ENCODE measurements at regions not wholly inside any gene's neighbourhood (a gene's known extent, or its start where the extent isn't known, plus 50 kb on each side); places are given as distances from the start of the nearest gene placed in this dataset.

GRCh38 chr2:205882806-205883425 is 200.6 kb downstream of the NRP2 start:
- Histone ChIP-seq H3K9me3 (ENCODE audit: control insufficient read depth, insufficient read depth, low read depth, low read length) (no peaks in the 10 kb centered on the region), H3K9ac (ENCODE audit: low read length) (no peak overlapping the region), H3K36me3 (ENCODE audit: control insufficient read depth, insufficient read depth, low read length) (no peaks in the 10 kb centered on the region), H3K27me3 (ENCODE audit: control insufficient read depth, insufficient read depth, low read length) (no peaks in the 10 kb centered on the region), H3K27ac (ENCODE audit: low read depth, low read length) (no peak overlapping the region), H3K4me3 (ENCODE audit: low read depth, low read length) (no peak overlapping the region), H3K4me1 (ENCODE audit: control insufficient read depth, insufficient read depth, low read length) (peaks cover 9% of the 10 kb centered on the region)

- Histone ChIP-seq H3K9me3 (ENCODE audit: control insufficient read depth, insufficient read depth, low read depth, low read length) (no peaks in the 10 kb centered on the region), H3K9ac (ENCODE audit: low read length) (no peak overlapping the region), H3K4me1 (ENCODE audit: control insufficient read depth, insufficient read depth, low read length) (peaks cover 9% of the 10 kb centered on the region), H3K4me3 (ENCODE audit: low read depth, low read length) (no peak overlapping the region), H3K27ac (ENCODE audit: low read depth, low read length) (no peak overlapping the region), H3K27me3 (ENCODE audit: control insufficient read depth, insufficient read depth, low read length) (no peaks in the 10 kb centered on the region), H3K36me3 (ENCODE audit: control insufficient read depth, insufficient read depth, low read length) (no peaks in the 10 kb centered on the region)
These were observed 197.7 kb downstream of the NRP2 start for GRCh38 chr2:205880048-205880447.

GRCh38 chr2:205878999-205879762 is 196.9 kb downstream of the NRP2 start:
- H3K27me3 ChIP-seq (ENCODE audit: control insufficient read depth, insufficient read depth, low read length) = no peaks in the 10 kb centered on the region
- no peak overlapping the region for H3K4me3 ChIP-seq (ENCODE audit: low read depth, low read length)
- H3K27ac ChIP-seq (ENCODE audit: low read depth, low read length) = no peak overlapping the region
- H3K36me3 ChIP-seq (ENCODE audit: control insufficient read depth, insufficient read depth, low read length) = no peaks in the 10 kb centered on the region
- H3K9me3 ChIP-seq (ENCODE audit: control insufficient read depth, insufficient read depth, low read depth, low read length) = no peaks in the 10 kb centered on the region
- H3K4me1 ChIP-seq (ENCODE audit: control insufficient read depth, insufficient read depth, low read length) = peaks cover 9% of the 10 kb centered on the region
- H3K9ac ChIP-seq (ENCODE audit: low read length) = no peak overlapping the region

- H3K36me3 ChIP-seq (ENCODE audit: control insufficient read depth, insufficient read depth, low read length) = no peaks in the 10 kb centered on the region
- no peaks in the 10 kb centered on the region for H3K9me3 ChIP-seq (ENCODE audit: control insufficient read depth, insufficient read depth, low read depth, low read length)
- no peak overlapping the region for H3K9ac ChIP-seq (ENCODE audit: low read length)
- H3K27me3 ChIP-seq (ENCODE audit: control insufficient read depth, insufficient read depth, low read length) = no peaks in the 10 kb centered on the region
- H3K27ac ChIP-seq (ENCODE audit: low read depth, low read length) = no peak overlapping the region
- no peak overlapping the region for H3K4me3 ChIP-seq (ENCODE audit: low read depth, low read length)
- 0 out of 2 replicates have a peak, but pooled peaks cover under 1% of the 10 kb centered on the region for H3K4me1 ChIP-seq (ENCODE audit: control insufficient read depth, insufficient read depth, low read length)
These were observed 195.2 kb downstream of the NRP2 start for GRCh38 chr2:205877496-205877895.

- no peaks in the 10 kb centered on the region for H3K27me3 ChIP-seq (ENCODE audit: control insufficient read depth, insufficient read depth, low read length)
- H3K4me1 ChIP-seq (ENCODE audit: control insufficient read depth, insufficient read depth, low read length) = no peaks in the 10 kb centered on the region
- no peaks in the 10 kb centered on the region for H3K36me3 ChIP-seq (ENCODE audit: control insufficient read depth, insufficient read depth, low read length)
These were observed 193.8 kb downstream of the NRP2 start for GRCh38 chr2:205876127-205876526.

GRCh38 chr2:205872716-205873115 is 190.4 kb downstream of the NRP2 start:
- no peaks in the 10 kb centered on the region for H3K27me3 ChIP-seq (ENCODE audit: control insufficient read depth, insufficient read depth, low read length)
- H3K27ac ChIP-seq (ENCODE audit: low read depth, low read length) = no peak overlapping the region
- no peak overlapping the region for H3K9ac ChIP-seq (ENCODE audit: low read length)
- H3K9me3 ChIP-seq (ENCODE audit: control insufficient read depth, insufficient read depth, low read depth, low read length) = no peaks in the 10 kb centered on the region
- no peaks in the 10 kb centered on the region for H3K4me1 ChIP-seq (ENCODE audit: control insufficient read depth, insufficient read depth, low read length)
- no peak overlapping the region for H3K4me3 ChIP-seq (ENCODE audit: low read depth, low read length)
- H3K36me3 ChIP-seq (ENCODE audit: control insufficient read depth, insufficient read depth, low read length) = no peaks in the 10 kb centered on the region

More at GRCh38 chr2:205876127-205876526, 193.8 kb downstream of the NRP2 start:
- H3K9me3 ChIP-seq (ENCODE audit: control insufficient read depth, insufficient read depth, low read depth, low read length) = no peaks in the 10 kb centered on the region
- H3K9ac ChIP-seq (ENCODE audit: low read length) = no peak overlapping the region
- no peak overlapping the region for H3K4me3 ChIP-seq (ENCODE audit: low read depth, low read length)
- H3K27ac ChIP-seq (ENCODE audit: low read depth, low read length) = no peak overlapping the region

- Histone ChIP-seq H3K4me3 (ENCODE audit: low read depth, low read length) (no peak overlapping the region), H3K27me3 (ENCODE audit: control insufficient read depth, insufficient read depth, low read length) (no peaks in the 10 kb centered on the region), H3K36me3 (ENCODE audit: control insufficient read depth, insufficient read depth, low read length) (no peaks in the 10 kb centered on the region), H3K4me1 (ENCODE audit: control insufficient read depth, insufficient read depth, low read length) (no peaks in the 10 kb centered on the region), H3K27ac (ENCODE audit: low read depth, low read length) (no peak overlapping the region), H3K9ac (ENCODE audit: low read length) (no peak overlapping the region), H3K9me3 (ENCODE audit: control insufficient read depth, insufficient read depth, low read depth, low read length) (no peaks in the 10 kb centered on the region)
These were observed 187.1 kb downstream of the NRP2 start for GRCh38 chr2:205869439-205869838.

GRCh38 chr2:205868773-205869333 is 186.6 kb downstream of the NRP2 start:
- no peaks in the 10 kb centered on the region for H3K4me1 ChIP-seq (ENCODE audit: control insufficient read depth, insufficient read depth, low read length)
- H3K4me3 ChIP-seq (ENCODE audit: low read depth, low read length) = no peak overlapping the region
- H3K9ac ChIP-seq (ENCODE audit: low read length) = no peak overlapping the region
- H3K27me3 ChIP-seq (ENCODE audit: control insufficient read depth, insufficient read depth, low read length) = no peaks in the 10 kb centered on the region
- H3K36me3 ChIP-seq (ENCODE audit: control insufficient read depth, insufficient read depth, low read length) = no peaks in the 10 kb centered on the region
- H3K9me3 ChIP-seq (ENCODE audit: control insufficient read depth, insufficient read depth, low read depth, low read length) = no peaks in the 10 kb centered on the region
- no peak overlapping the region for H3K27ac ChIP-seq (ENCODE audit: low read depth, low read length)

- Histone ChIP-seq H3K9me3 (ENCODE audit: control insufficient read depth, insufficient read depth, low read depth, low read length) (no peaks in the 10 kb centered on the region), H3K4me1 (ENCODE audit: control insufficient read depth, insufficient read depth, low read length) (no peaks in the 10 kb centered on the region), H3K4me3 (ENCODE audit: low read depth, low read length) (no peak overlapping the region), H3K9ac (ENCODE audit: low read length) (no peak overlapping the region), H3K36me3 (ENCODE audit: control insufficient read depth, insufficient read depth, low read length) (no peaks in the 10 kb centered on the region), H3K27me3 (ENCODE audit: control insufficient read depth, insufficient read depth, low read length) (no peaks in the 10 kb centered on the region), H3K27ac (ENCODE audit: low read depth, low read length) (no peak overlapping the region)
These were observed 185.8 kb downstream of the NRP2 start for GRCh38 chr2:205868053-205868452.

GRCh38 chr2:205867371-205867770 is 185.1 kb downstream of the NRP2 start:
- no peak overlapping the region for H3K9ac ChIP-seq (ENCODE audit: low read length)
- H3K9me3 ChIP-seq (ENCODE audit: control insufficient read depth, insufficient read depth, low read depth, low read length) = no peaks in the 10 kb centered on the region
- no peaks in the 10 kb centered on the region for H3K36me3 ChIP-seq (ENCODE audit: control insufficient read depth, insufficient read depth, low read length)
- no peaks in the 10 kb centered on the region for H3K27me3 ChIP-seq (ENCODE audit: control insufficient read depth, insufficient read depth, low read length)
- H3K4me3 ChIP-seq (ENCODE audit: low read depth, low read length) = no peak overlapping the region
- H3K4me1 ChIP-seq (ENCODE audit: control insufficient read depth, insufficient read depth, low read length) = no peaks in the 10 kb centered on the region
- no peak overlapping the region for H3K27ac ChIP-seq (ENCODE audit: low read depth, low read length)

GRCh38 chr2:205865905-205866441 is 183.7 kb downstream of the NRP2 start:
- no peak overlapping the region for H3K4me3 ChIP-seq (ENCODE audit: low read depth, low read length)
- no peak overlapping the region for H3K9ac ChIP-seq (ENCODE audit: low read length)
- H3K9me3 ChIP-seq (ENCODE audit: control insufficient read depth, insufficient read depth, low read depth, low read length) = no peaks in the 10 kb centered on the region
- no peaks in the 10 kb centered on the region for H3K27me3 ChIP-seq (ENCODE audit: control insufficient read depth, insufficient read depth, low read length)
- H3K27ac ChIP-seq (ENCODE audit: low read depth, low read length) = no peak overlapping the region
- no peaks in the 10 kb centered on the region for H3K36me3 ChIP-seq (ENCODE audit: control insufficient read depth, insufficient read depth, low read length)
- H3K4me1 ChIP-seq (ENCODE audit: control insufficient read depth, insufficient read depth, low read length) = no peaks in the 10 kb centered on the region

All from HUES6 (cell line).